OCI-LY7 (cell line): ENCODE measurements at regions not wholly inside any gene's neighbourhood (a gene's known extent, or its start where the extent isn't known, plus 50 kb on each side); places are given as distances from the start of the nearest gene placed in this dataset.

Source experiments
- CTCF ChIP-seq: fragments of 200-600 bp; sonication (generic); conservative IDR thresholded peaks from 2 replicates; pipeline ENCODE4 v1.5.1; 2014; ENCODE audit warnings: mild to moderate bottlenecking, antibody characterized with exemption, low read length, moderate library complexity, mixed read lengths
- EZH2phosphoT487 ChIP-seq: fragments of 200-600 bp; sonication (generic); IDR thresholded peaks from 2 replicates; pipeline ENCODE4 v1.6.1; 2018; ENCODE audit warnings: low read depth, borderline replicate concordance, mild to moderate bottlenecking, mixed run types, antibody characterized with exemption, low read length, moderate library complexity, mixed read lengths

DNA sequence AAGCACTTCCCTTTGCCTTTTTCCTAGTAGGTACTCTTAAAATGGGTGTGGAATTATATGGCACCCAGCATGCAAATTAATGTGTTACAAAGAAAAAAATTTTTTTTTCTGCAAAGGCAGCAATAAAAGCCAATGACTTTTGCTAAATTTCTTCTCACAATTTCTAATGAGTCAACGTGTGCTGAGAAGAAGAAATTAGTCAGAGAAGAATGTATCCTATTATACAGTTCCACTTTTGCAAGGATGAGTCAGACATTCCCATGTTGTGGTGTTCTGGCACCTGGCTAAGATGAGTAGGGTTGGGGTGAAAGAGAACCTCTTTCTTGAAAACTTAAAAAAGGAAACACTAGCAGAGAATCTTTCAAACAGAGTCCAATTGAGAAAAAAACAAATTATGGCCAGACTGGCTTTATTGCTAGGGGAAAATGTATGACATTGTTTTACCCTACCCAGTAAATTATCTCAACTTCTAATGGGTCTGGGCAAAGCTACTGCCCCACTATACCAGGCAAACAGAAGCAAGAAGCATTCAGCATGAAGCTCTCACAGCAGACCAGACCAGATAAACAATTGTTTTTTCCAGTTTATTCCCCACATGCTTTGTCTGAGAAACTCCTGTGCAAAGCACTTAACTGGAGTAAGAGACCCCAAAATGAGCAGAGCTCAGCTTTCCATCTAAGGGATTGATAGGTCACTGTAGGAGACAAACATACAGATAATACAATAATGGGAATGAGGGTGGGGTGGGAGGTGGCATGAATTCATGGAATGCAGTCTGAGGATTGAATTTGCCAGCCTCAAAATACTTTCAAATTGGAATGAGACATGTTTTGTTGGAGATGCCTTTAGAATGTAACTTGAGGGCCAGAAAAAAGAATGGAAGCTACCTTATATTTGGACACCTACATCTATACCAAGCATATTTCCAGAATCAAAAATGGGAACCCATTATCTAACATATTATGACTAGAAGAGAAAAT is 220.8 kb upstream of the RFX3 start:
- no peak for TF ChIP-seq CTCF
- no peak for TF ChIP-seq EZH2phosphoT487
